ENCODE measurements at regions not wholly inside any gene's neighbourhood (a gene's known extent, or its start where the extent isn't known, plus 50 kb on each side); places are given as distances from the start of the nearest gene placed in this dataset.
"Not testable (repeated sequence)": the region's sequence is repeated elsewhere in the genome, so short reads cannot be mapped to it uniquely, and the experiment has no call there.

DNA sequence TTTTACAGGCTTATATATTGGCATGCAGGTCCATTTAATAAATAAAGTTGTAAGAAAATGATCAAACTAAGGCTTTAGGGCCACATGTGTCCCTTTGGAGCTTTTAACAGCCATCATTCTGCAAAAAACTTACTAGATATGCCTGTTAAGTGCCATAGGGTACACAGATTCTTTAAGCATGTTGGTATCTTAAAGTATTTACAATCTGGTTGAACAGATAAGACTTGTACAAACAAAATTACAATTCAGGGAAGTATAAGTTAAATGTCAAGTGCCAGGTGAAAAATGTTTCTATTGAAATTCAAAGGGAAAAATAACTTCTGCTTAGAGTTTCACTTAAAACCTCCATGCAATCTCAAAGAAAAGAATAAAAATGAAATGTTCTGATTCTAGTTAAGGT lies 558.4 kb upstream of the ST8SIA4 start:
- no peaks in the 10 kb centered on the region for H3K9me3 ChIP-seq (ENCODE audit: control insufficient read depth, insufficient read depth, low read length)
- H3K79me2 ChIP-seq (ENCODE audit: control insufficient read depth, low read length), result no peaks in the 10 kb centered on the region
- H3K4me2 ChIP-seq (ENCODE audit: low read length), result no peak overlapping the region
- TF ChIP-seq EZH2phosphoT487 (IDR thresholded peaks at IDR 0.05; ENCODE audit: borderline replicate concordance, low read length), result no peak
- TF ChIP-seq CTCF (IDR thresholded peaks at IDR 0.05; ENCODE audit: low read depth, low read length, poor library complexity, severe bottlenecking), result no peak
- no peak overlapping the region for H3K27ac ChIP-seq (ENCODE audit: low read depth, low read length)
- no peaks in the 10 kb centered on the region for H3K4me1 ChIP-seq (ENCODE audit: control insufficient read depth, low read length)
- H4K20me1 ChIP-seq (ENCODE audit: control insufficient read depth, insufficient read depth, low read depth, low read length), result no peaks in the 10 kb centered on the region
- no peaks in the 10 kb centered on the region for H3K27me3 ChIP-seq (ENCODE audit: control insufficient read depth, low read length)
- H3F3A ChIP-seq (ENCODE audit: control insufficient read depth, insufficient read depth), result no peaks in the 10 kb centered on the region
- no peaks in the 10 kb centered on the region for H3K9me2 ChIP-seq (replicated peaks; ENCODE audit: control insufficient read depth, low read length)
- no peak overlapping the region for H3K4me3 ChIP-seq (ENCODE audit: low read length)
- no peaks in the 10 kb centered on the region for H3K36me3 ChIP-seq (ENCODE audit: control insufficient read depth, low read length)

DNA sequence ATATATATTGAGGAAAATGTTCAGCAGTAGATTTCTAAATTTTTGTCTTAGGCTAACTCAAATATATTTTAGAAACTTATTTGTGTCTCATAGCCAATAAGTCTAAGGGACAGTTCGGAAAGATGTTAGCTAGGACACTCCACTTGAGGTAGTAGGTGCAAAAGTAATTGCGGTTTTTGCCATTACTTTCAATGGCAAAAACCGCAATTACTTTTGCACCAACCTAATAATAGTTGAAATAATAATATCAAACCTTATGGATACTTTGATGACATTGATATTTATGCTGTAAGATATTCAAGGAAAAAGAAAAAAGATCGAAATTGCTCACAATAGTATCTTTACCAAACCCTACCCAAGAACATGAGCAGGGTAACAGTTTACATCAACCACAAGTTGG lies 555.5 kb upstream of the ST8SIA4 start:
- H3K27me3 ChIP-seq (ENCODE audit: control insufficient read depth, low read length), result no peaks in the 10 kb centered on the region

GRCh38 chr5:101455851-101456250 lies 552.8 kb upstream of the ST8SIA4 start:
- H3K27me3 ChIP-seq (ENCODE audit: control insufficient read depth, low read length), result no peaks in the 10 kb centered on the region
- TF ChIP-seq CTCF (IDR thresholded peaks at IDR 0.05; ENCODE audit: low read depth, low read length, poor library complexity, severe bottlenecking), result no peak
- TF ChIP-seq EZH2phosphoT487 (IDR thresholded peaks at IDR 0.05; ENCODE audit: borderline replicate concordance, low read length), result no peak
- H3F3A ChIP-seq (ENCODE audit: control insufficient read depth, insufficient read depth), result no peaks in the 10 kb centered on the region
- H3K79me2 ChIP-seq (ENCODE audit: control insufficient read depth, low read length), result no peaks in the 10 kb centered on the region
- no peak overlapping the region for H3K27ac ChIP-seq (ENCODE audit: low read depth, low read length)
- no peaks in the 10 kb centered on the region for H3K9me3 ChIP-seq (ENCODE audit: control insufficient read depth, insufficient read depth, low read length)
- H4K20me1 ChIP-seq (ENCODE audit: control insufficient read depth, insufficient read depth, low read depth, low read length), result no peaks in the 10 kb centered on the region
- no peaks in the 10 kb centered on the region for H3K4me1 ChIP-seq (ENCODE audit: control insufficient read depth, low read length)
- H3K36me3 ChIP-seq (ENCODE audit: control insufficient read depth, low read length), result no peaks in the 10 kb centered on the region
- H3K9me2 ChIP-seq (replicated peaks; ENCODE audit: control insufficient read depth, low read length), result no peaks in the 10 kb centered on the region
- no peak overlapping the region for H3K4me2 ChIP-seq (ENCODE audit: low read length)
- H3K4me3 ChIP-seq (ENCODE audit: low read length), result no peak overlapping the region

More for the DNA sequence above, 555.5 kb upstream of the ST8SIA4 start:
- Histone ChIP-seq H3K36me3 (ENCODE audit: control insufficient read depth, low read length) (no peaks in the 10 kb centered on the region), H3K4me2 (ENCODE audit: low read length) (no peak overlapping the region), H3F3A (ENCODE audit: control insufficient read depth, insufficient read depth) (no peaks in the 10 kb centered on the region), H3K9me2 (replicated peaks; ENCODE audit: control insufficient read depth, low read length) (no peaks in the 10 kb centered on the region), H3K27ac (ENCODE audit: low read depth, low read length) (no peak overlapping the region), H3K4me3 (ENCODE audit: low read length) (no peak overlapping the region), H3K79me2 (ENCODE audit: control insufficient read depth, low read length) (no peaks in the 10 kb centered on the region), H3K4me1 (ENCODE audit: control insufficient read depth, low read length) (no peaks in the 10 kb centered on the region), H4K20me1 (ENCODE audit: control insufficient read depth, insufficient read depth, low read depth, low read length) (no peaks in the 10 kb centered on the region), H3K9me3 (ENCODE audit: control insufficient read depth, insufficient read depth, low read length) (no peaks in the 10 kb centered on the region)
- TF ChIP-seq CTCF (IDR thresholded peaks at IDR 0.05; ENCODE audit: low read depth, low read length, poor library complexity, severe bottlenecking) (no peak), EZH2phosphoT487 (IDR thresholded peaks at IDR 0.05; ENCODE audit: borderline replicate concordance, low read length) (no peak)

GRCh38 chr5:101455048-101455447 lies 552.0 kb upstream of the ST8SIA4 start:
- H3K4me2 ChIP-seq (ENCODE audit: low read length), result no peak overlapping the region
- H3K27ac ChIP-seq (ENCODE audit: low read depth, low read length), result no peak overlapping the region
- no peak overlapping the region for H3K4me3 ChIP-seq (ENCODE audit: low read length)
- no peaks in the 10 kb centered on the region for H4K20me1 ChIP-seq (ENCODE audit: control insufficient read depth, insufficient read depth, low read depth, low read length)
- H3K9me3 ChIP-seq (ENCODE audit: control insufficient read depth, insufficient read depth, low read length), result no peaks in the 10 kb centered on the region
- no peaks in the 10 kb centered on the region for H3F3A ChIP-seq (ENCODE audit: control insufficient read depth, insufficient read depth)
- H3K36me3 ChIP-seq (ENCODE audit: control insufficient read depth, low read length), result no peaks in the 10 kb centered on the region
- no peaks in the 10 kb centered on the region for H3K27me3 ChIP-seq (ENCODE audit: control insufficient read depth, low read length)
- no peaks in the 10 kb centered on the region for H3K4me1 ChIP-seq (ENCODE audit: control insufficient read depth, low read length)
- no peaks in the 10 kb centered on the region for H3K79me2 ChIP-seq (ENCODE audit: control insufficient read depth, low read length)
- H3K9me2 ChIP-seq (replicated peaks; ENCODE audit: control insufficient read depth, low read length), result no peaks in the 10 kb centered on the region
- TF ChIP-seq EZH2phosphoT487 (IDR thresholded peaks at IDR 0.05; ENCODE audit: borderline replicate concordance, low read length) (no peak), CTCF (IDR thresholded peaks at IDR 0.05; ENCODE audit: low read depth, low read length, poor library complexity, severe bottlenecking) (no peak)

- not testable (repeated sequence) for H3K4me3 ChIP-seq (ENCODE audit: low read length); H4K20me1 ChIP-seq (ENCODE audit: control insufficient read depth, insufficient read depth, low read depth, low read length); H3K27me3 ChIP-seq (ENCODE audit: control insufficient read depth, low read length); H3K4me2 ChIP-seq (ENCODE audit: low read length); H3K36me3 ChIP-seq (ENCODE audit: control insufficient read depth, low read length); H3K9me2 ChIP-seq (replicated peaks; ENCODE audit: control insufficient read depth, low read length); H3K27ac ChIP-seq (ENCODE audit: low read depth, low read length); H3K9me3 ChIP-seq (ENCODE audit: control insufficient read depth, insufficient read depth, low read length); H3K4me1 ChIP-seq (ENCODE audit: control insufficient read depth, low read length); H3K79me2 ChIP-seq (ENCODE audit: control insufficient read depth, low read length); H3F3A ChIP-seq (ENCODE audit: control insufficient read depth, insufficient read depth)
Observed at GRCh38 chr5:101442281-101442680, 539.2 kb upstream of the ST8SIA4 start.

Data from DOHH2 (cell line).